Activated B cell treated with CpG ODN at 0.5 μM for 24 hours (primary cell): ENCODE measurements at regions not wholly inside any gene's neighbourhood (a gene's known extent, or its start where the extent isn't known, plus 50 kb on each side); places are given as distances from the start of the nearest gene placed in this dataset.

Experiments used
- ATAC-seq: fragments of 200-7000 bp; cut with Tn5 transposase; one replicate; pipeline ENCODE4 v1.10.0; 2021; ENCODE audit warnings: low read depth, mild to moderate bottlenecking, moderate library complexity
- CTCF ChIA-PET: fragments of 350-600 bp; sonication (Branson Sonifier 250); formaldehyde crosslinking; loops from one replicate; lab custom pipeline; 2021; ENCODE audit warnings: antibody characterized with exemption; lab: Charles Lee
- POLR2A ChIA-PET: fragments of 350-600 bp; sonication (Branson Sonifier 250); formaldehyde crosslinking; loops from one replicate; lab custom pipeline; 2021; ENCODE audit warnings: antibody characterized with exemption; lab: Charles Lee
- DNase-seq: peaks from one replicate; pipeline ENCODE4 v3.0.0; 2022
- H3K27ac Mint-ChIP-seq: one replicate; pipeline ENCODE4 v1.8.0; 2020; ENCODE audit warnings: mixed read lengths
- H3K27me3 Mint-ChIP-seq: one replicate; pipeline ENCODE4 v1.8.0; 2021; ENCODE audit warnings: mixed read lengths
- H3K36me3 Mint-ChIP-seq: one replicate; pipeline ENCODE4 v1.8.0; 2021; ENCODE audit warnings: low read depth, mixed read lengths
- H3K4me1 Mint-ChIP-seq: one replicate; pipeline ENCODE4 v1.8.0; 2021; ENCODE audit warnings: mixed read lengths
- H3K4me3 Mint-ChIP-seq: one replicate; pipeline ENCODE4 v1.8.0; 2020; ENCODE audit warnings: mild to moderate bottlenecking, mixed read lengths
- H3K9me3 Mint-ChIP-seq: one replicate; pipeline ENCODE4 v1.8.0; 2020; ENCODE audit warnings: mixed read lengths
- intact Hi-C: fragments of 100-400 bp; cut with micrococcal nuclease; formaldehyde crosslinking; loops from one replicate; pipeline ENCODE4 v1.15.1; 2024
- TF ChIP-seq, protein P1 (sequence below): fragments of 200-600 bp; IDR thresholded peaks from one replicate; pipeline ENCODE4 v1.8.0; 2022; ENCODE audit warnings: antibody characterized with exemption, mild to moderate bottlenecking

DNA sequence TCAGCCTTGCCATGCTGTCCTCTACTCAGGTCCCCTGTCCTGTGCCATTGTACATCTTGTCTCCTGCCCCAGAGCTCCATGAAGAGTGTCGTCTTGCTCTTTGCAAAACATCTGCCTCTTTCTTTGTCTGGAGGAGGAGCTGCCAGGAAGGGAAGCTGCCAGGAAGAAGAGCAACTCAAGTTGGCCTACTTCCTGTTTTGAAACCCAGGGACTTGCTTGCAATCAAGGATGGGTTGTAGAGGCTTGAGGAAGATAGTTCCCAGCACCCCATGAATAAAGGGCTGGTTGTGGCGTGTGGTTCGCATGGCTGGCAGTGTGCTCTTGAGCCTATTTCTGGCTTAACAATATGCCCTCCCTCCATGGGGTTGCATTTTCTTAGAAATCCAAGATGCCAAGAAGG is 53.0 kb upstream of the CPEB4 start:
- intact Hi-C loops: no loop called here
- H3K27ac Mint-ChIP-seq: no peak overlapping the region
- peaks cover 50% of the 10 kb centered on the region for H3K4me1 Mint-ChIP-seq
- ChIA-PET CTCF (no interaction called here), POLR2A (interaction anchor here (2.1 kb wide), 1 partner anchor 53 kb away, joined by 6 read pairs; the partner anchor contains the start of gene CPEB4)
- TF ChIP-seq, protein P1, sequence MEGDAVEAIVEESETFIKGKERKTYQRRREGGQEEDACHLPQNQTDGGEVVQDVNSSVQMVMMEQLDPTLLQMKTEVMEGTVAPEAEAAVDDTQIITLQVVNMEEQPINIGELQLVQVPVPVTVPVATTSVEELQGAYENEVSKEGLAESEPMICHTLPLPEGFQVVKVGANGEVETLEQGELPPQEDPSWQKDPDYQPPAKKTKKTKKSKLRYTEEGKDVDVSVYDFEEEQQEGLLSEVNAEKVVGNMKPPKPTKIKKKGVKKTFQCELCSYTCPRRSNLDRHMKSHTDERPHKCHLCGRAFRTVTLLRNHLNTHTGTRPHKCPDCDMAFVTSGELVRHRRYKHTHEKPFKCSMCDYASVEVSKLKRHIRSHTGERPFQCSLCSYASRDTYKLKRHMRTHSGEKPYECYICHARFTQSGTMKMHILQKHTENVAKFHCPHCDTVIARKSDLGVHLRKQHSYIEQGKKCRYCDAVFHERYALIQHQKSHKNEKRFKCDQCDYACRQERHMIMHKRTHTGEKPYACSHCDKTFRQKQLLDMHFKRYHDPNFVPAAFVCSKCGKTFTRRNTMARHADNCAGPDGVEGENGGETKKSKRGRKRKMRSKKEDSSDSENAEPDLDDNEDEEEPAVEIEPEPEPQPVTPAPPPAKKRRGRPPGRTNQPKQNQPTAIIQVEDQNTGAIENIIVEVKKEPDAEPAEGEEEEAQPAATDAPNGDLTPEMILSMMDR: no peak
- no peaks in the 10 kb centered on the region for H3K36me3 Mint-ChIP-seq
- no peaks in the 10 kb centered on the region for H3K9me3 Mint-ChIP-seq
- no peaks in the 10 kb centered on the region for H3K27me3 Mint-ChIP-seq
- no peak overlapping the region for H3K4me3 Mint-ChIP-seq
- DNase-seq (no peak), ATAC-seq (no peak)

DNA sequence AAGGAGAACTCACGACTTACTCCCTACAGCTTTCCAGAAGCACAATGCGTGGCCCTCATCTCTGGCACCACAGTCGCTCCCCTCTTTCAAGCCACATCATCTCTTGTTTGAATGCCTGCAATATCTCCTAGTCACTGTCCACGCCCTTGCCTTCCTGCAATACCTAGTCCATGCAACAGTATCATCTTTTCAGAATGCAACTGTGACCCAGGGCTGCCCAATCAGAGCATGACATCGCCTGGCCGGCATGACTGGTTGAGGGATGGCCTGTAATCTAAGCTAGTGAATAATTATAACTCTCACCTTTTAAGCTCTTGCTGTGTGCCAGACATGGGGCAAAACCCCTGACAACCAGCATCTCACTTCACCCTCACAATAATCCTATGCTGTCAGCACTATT is 52.5 kb upstream of the CPEB4 start:
- Mint-ChIP-seq H3K9me3 (no peaks in the 10 kb centered on the region), H3K27ac (no peak overlapping the region), H3K36me3 (no peaks in the 10 kb centered on the region), H3K27me3 (no peaks in the 10 kb centered on the region), H3K4me1 (peaks cover 45% of the 10 kb centered on the region), H3K4me3 (no peak overlapping the region)
- CTCF ChIA-PET: no interaction called here
- POLR2A ChIA-PET: no interaction called here
- DNase-seq (no peak), ATAC-seq (no peak)
- intact Hi-C loops: no loop called here
- TF ChIP-seq, protein P1: no peak

DNA sequence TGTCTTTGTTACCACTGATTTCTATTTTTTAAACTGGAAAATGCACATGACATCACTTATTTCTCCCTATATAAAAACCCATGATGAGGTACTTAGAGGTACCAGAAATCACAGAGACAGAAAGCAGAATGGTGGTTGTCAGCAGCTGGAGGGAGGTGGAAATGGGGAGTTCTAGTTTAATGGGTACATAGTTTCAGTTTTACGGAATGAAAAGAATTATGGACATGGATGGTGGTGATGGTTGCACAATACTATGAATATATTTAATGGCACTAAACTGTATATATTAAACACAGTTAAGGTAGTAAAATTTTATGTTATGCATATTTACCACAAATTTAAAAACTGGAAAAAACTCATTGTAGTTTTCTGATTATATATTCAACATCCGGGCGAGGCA is 50.5 kb upstream of the CPEB4 start:
- H3K27me3 Mint-ChIP-seq: no peaks in the 10 kb centered on the region
- H3K36me3 Mint-ChIP-seq: no peaks in the 10 kb centered on the region
- H3K4me3 Mint-ChIP-seq: no peak overlapping the region
- ATAC-seq (no peak), DNase-seq (no peak)
- H3K27ac Mint-ChIP-seq: no peak overlapping the region
- TF ChIP-seq, protein P1: no peak
- no peaks in the 10 kb centered on the region for H3K9me3 Mint-ChIP-seq
- intact Hi-C loops: no loop called here
- ChIA-PET POLR2A (no interaction called here), CTCF (no interaction called here)
- H3K4me1 Mint-ChIP-seq: peaks cover 26% of the 10 kb centered on the region
